Inflammatory macrophage treated with lipopolysaccharide for 4 hours (primary cell): ENCODE measurements at regions not wholly inside any gene's neighbourhood (a gene's known extent, or its start where the extent isn't known, plus 50 kb on each side); places are given as distances from the start of the nearest gene placed in this dataset.
"Not testable (repeated sequence)": the region's sequence is repeated elsewhere in the genome, so short reads cannot be mapped to it uniquely, and the experiment has no call there.

Experiments
- DNase-seq: peaks from one replicate; pipeline ENCODE4 v3.0.0-alpha.2; 2020

GRCh38 chr19:31448221-31448657 is 99.0 kb upstream of the TSHZ3 start:
- no peak for DNase-seq

- no peak for DNase-seq
These were observed 100.1 kb upstream of the TSHZ3 start for GRCh38 chr19:31449379-31449778.

GRCh38 chr19:31450696-31451095 is 101.5 kb upstream of the TSHZ3 start:
- DNase-seq = no peak

GRCh38 chr19:31451686-31452330 is 102.6 kb upstream of the TSHZ3 start:
- no peak for DNase-seq

- DNase-seq = no peak
These were observed 110.2 kb upstream of the TSHZ3 start for GRCh38 chr19:31459430-31459829.

- no peak for DNase-seq
These were observed 112.7 kb upstream of the TSHZ3 start for GRCh38 chr19:31461814-31462539.

- no peak for DNase-seq
These were observed 121.1 kb upstream of the TSHZ3 start for GRCh38 chr19:31470229-31470939.

- DNase-seq = no peak
These were observed 121.7 kb upstream of the TSHZ3 start for GRCh38 chr19:31470952-31471351.

GRCh38 chr19:31478241-31478640 is 129.0 kb upstream of the TSHZ3 start:
- DNase-seq = no peak

- DNase-seq = no peak
These were observed 134.1 kb upstream of the TSHZ3 start for GRCh38 chr19:31483226-31483857.

- DNase-seq = not testable (repeated sequence)
These were observed 135.7 kb upstream of the TSHZ3 start for GRCh38 chr19:31484858-31485410.

GRCh38 chr19:31485472-31485871 is 136.2 kb upstream of the TSHZ3 start:
- no peak for DNase-seq

GRCh38 chr19:31491242-31491641 is 142.0 kb upstream of the TSHZ3 start:
- DNase-seq = peak; percentile 1

- no peak for DNase-seq
These were observed 142.8 kb upstream of the TSHZ3 start for GRCh38 chr19:31492050-31492449.

GRCh38 chr19:31496076-31496475 is 146.8 kb upstream of the TSHZ3 start:
- no peak for DNase-seq

- no peak for DNase-seq
These were observed 148.5 kb upstream of the TSHZ3 start for GRCh38 chr19:31497709-31498108.

- DNase-seq = no peak
These were observed 149.5 kb upstream of the TSHZ3 start for GRCh38 chr19:31498781-31499180.

- no peak for DNase-seq
These were observed 150.3 kb upstream of the TSHZ3 start for GRCh38 chr19:31499281-31500196.

- no peak for DNase-seq
These were observed 151.1 kb upstream of the TSHZ3 start for GRCh38 chr19:31500197-31500830.

- no peak for DNase-seq
These were observed 151.7 kb upstream of the TSHZ3 start for GRCh38 chr19:31500946-31501345.

- DNase-seq = no peak
These were observed 152.4 kb upstream of the TSHZ3 start for GRCh38 chr19:31501427-31502195.
